Body of pancreas (tissue), 4 donors: ENCODE measurements at regions not wholly inside any gene's neighbourhood (a gene's known extent, or its start where the extent isn't known, plus 50 kb on each side); places are given as distances from the start of the nearest gene placed in this dataset.

Source experiments
- ATAC-seq: fragments of 150-250 bp; one replicate; pipeline ENCODE4 v1.9.1; 2016
- DNase-seq, 4 donors: peaks; one replicate each; pipeline ENCODE4 v3.0.0-alpha.2; 2019
- H3K27ac ChIP-seq, 4 donors: fragments of 200-600 bp; sonication (generic); 1 replicate in 3 of 4; 2 replicates in 1 of 4; pipeline versions ENCODE4 v1.5.1 to v1.6.1; 2016 to 2019; ENCODE audit warnings: mild to moderate bottlenecking in 1 of 4, mixed read lengths in 1 of 4, moderate library complexity in 1 of 4
- H3K27me3 ChIP-seq, 2 donors: fragments of 200-600 bp; sonication (generic); one replicate each; pipeline ENCODE4 v1.6.0; 2016; ENCODE audit warnings: mild to moderate bottlenecking in 1 of 2
- H3K36me3 ChIP-seq, 2 donors: fragments of 200-600 bp; sonication (generic); replicated peaks in 1 of 2; 2 replicates each; pipeline ENCODE4 v1.5.1; 2016; ENCODE audit warnings: low read depth in 2 of 2; ENCODE audit not compliant: insufficient read depth in 1 of 2
- H3K4me1 ChIP-seq: fragments of 200-600 bp; sonication (generic); one replicate; pipeline ENCODE4 v1.6.0; 2016
- H3K4me3 ChIP-seq, 2 donors: fragments of 200-600 bp; sonication (generic); 1 replicate in 1 of 2; 2 replicates in 1 of 2; pipeline ENCODE4 v1.5.1; 2016 to 2019
- H3K9me3 ChIP-seq, 3 donors: fragments of 200-600 bp; sonication (generic); 1 replicate in 2 of 3; 2 replicates in 1 of 3; pipeline ENCODE4 v1.5.1; 2016
- POLR2A ChIP-seq, 3 donors: fragments of 450-650 bp; IDR thresholded peaks; one replicate each; pipeline ENCODE4 v1.6.1; 2016; ENCODE audit warnings: antibody characterized with exemption in 3 of 3, mild to moderate bottlenecking in 2 of 3
- WGBS, 2 donors: methylation state at CpG; one replicate each; pipeline ENCODE4 v1.1.5; 2017; 5-methylcytosine and 5-hydroxymethylcytosine counted together
- intact Hi-C: fragments of 100-400 bp; cut with DNase I; formaldehyde crosslinking; loops from one replicate; pipeline ENCODE4 v1.15.1; 2023
- TF ChIP-seq, protein P1 (sequence below), 7 experiments: fragments of 450-650 bp in 4 of 7; fragments of 200-600 bp in 3 of 7; sonication (generic) in 3 of 7; IDR thresholded peaks; one replicate each; pipeline ENCODE4 v1.5.1; 2016 to 2019; ENCODE audit warnings: antibody characterized with exemption in 7 of 7

DNA sequence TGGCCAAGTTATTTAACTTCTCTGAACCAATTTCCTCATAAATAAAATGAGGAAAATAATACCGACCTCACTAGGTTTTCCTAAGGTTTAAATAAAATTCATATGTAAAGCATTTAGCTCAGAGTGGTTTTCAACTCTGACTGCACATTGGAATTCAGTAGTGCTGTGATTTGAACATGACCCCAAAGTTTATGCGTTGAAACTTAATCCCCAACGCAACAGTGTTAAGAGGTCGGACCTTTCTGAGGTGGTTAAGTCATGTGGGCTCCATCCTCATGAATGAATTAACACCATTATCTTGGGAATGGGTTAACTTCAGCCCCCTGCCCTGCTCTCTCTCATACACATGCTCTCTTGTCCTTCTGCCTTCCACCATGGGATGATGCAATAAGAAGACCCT lies 322.2 kb downstream of the AASDHPPT start:
- ATAC-seq = no peak
- intact Hi-C loops = no loop called here
- DNase-seq = no peak
- Histone ChIP-seq H3K36me3 (no peaks in the 10 kb centered on the region), H3K4me3 (no peak overlapping the region), H3K4me1 (no peaks in the 10 kb centered on the region), H3K27me3 (no peaks in the 10 kb centered on the region), H3K9me3 (no peaks in the 10 kb centered on the region), H3K27ac (no peak overlapping the region)
- TF ChIP-seq, protein P1, sequence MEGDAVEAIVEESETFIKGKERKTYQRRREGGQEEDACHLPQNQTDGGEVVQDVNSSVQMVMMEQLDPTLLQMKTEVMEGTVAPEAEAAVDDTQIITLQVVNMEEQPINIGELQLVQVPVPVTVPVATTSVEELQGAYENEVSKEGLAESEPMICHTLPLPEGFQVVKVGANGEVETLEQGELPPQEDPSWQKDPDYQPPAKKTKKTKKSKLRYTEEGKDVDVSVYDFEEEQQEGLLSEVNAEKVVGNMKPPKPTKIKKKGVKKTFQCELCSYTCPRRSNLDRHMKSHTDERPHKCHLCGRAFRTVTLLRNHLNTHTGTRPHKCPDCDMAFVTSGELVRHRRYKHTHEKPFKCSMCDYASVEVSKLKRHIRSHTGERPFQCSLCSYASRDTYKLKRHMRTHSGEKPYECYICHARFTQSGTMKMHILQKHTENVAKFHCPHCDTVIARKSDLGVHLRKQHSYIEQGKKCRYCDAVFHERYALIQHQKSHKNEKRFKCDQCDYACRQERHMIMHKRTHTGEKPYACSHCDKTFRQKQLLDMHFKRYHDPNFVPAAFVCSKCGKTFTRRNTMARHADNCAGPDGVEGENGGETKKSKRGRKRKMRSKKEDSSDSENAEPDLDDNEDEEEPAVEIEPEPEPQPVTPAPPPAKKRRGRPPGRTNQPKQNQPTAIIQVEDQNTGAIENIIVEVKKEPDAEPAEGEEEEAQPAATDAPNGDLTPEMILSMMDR (IDR thresholded peaks at IDR 0.05) = no peak
- TF ChIP-seq POLR2A (IDR thresholded peaks at IDR 0.05) = no peak
- WGBS, 2 donors = 92 to 93% methylated on average over 4 of the region's 4 CpGs

DNA sequence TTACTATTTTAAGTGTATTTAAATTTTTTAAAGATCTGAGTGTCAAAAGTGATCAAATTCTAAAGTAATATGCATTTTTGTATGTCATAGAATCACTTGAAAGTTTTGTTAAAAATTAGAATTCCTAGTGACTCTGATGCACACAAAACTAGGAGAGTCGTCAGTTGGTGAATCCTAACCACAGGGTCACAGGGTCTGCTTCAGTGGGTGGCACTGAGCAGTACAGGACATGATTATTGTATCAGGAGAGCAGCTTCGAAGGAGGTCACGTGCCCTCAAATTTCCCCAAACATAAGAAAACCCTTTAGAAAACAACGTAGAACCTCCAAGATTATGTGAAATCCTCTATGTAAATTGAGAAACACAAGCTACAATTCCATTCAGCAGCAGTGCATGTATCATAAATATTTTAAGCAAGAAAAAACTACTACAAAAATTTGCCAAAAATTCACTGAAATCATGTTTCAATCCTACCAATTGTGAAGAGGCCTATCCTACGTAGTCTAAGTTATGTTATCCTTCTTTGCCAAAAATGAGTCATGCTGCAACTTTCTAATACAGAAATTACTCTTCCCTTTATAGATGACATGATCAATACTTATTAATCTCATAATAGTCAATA lies 323.6 kb downstream of the AASDHPPT start:
- TF ChIP-seq, protein P1 (IDR thresholded peaks at IDR 0.05) = no peak
- TF ChIP-seq POLR2A (IDR thresholded peaks at IDR 0.05) = no peak
- intact Hi-C loops = no loop called here
- H3K4me1 ChIP-seq = no peaks in the 10 kb centered on the region
- WGBS, 2 donors = 87 to 89% methylated on average over 5 of the region's 5 CpGs
- DNase-seq (no peak), ATAC-seq (no peak)
- no peaks in the 10 kb centered on the region for H3K9me3 ChIP-seq
- no peak overlapping the region for H3K27ac ChIP-seq
- no peak overlapping the region for H3K4me3 ChIP-seq
- no peaks in the 10 kb centered on the region for H3K27me3 ChIP-seq
- no peaks in the 10 kb centered on the region for H3K36me3 ChIP-seq

DNA sequence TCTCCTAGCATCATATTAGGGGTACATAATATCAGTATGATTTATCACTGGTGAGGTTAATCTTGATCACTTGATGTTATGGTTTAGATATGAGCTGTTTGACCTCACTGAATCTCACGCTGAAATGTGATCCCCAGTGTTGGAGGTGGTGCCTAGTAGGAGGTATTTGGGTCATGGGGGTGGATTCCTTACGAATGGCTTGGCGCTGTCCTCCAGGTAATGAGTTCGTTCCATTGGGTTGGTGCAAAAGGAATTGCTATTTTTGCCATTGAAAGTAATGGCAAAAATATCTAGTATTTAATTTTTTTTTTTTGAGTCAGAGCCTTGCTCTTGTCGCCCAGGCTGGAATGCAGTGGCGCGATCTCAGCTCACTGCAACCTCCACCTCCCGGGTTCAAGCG lies 326.3 kb downstream of the AASDHPPT start:
- H3K9me3 ChIP-seq = no peaks in the 10 kb centered on the region
- H3K4me1 ChIP-seq = no peaks in the 10 kb centered on the region
- H3K27ac ChIP-seq = no peak overlapping the region
- no peak overlapping the region for H3K4me3 ChIP-seq
- intact Hi-C loops = no loop called here
- H3K36me3 ChIP-seq = no peaks in the 10 kb centered on the region
- 94 to 97% methylated on average over 9 of the region's 9 CpGs for WGBS, 2 donors
- no peak for ATAC-seq
- H3K27me3 ChIP-seq = no peaks in the 10 kb centered on the region
- no peak for TF ChIP-seq POLR2A (IDR thresholded peaks at IDR 0.05)
- TF ChIP-seq, protein P1 (IDR thresholded peaks at IDR 0.05) = no peak
- DNase-seq = no peak

DNA sequence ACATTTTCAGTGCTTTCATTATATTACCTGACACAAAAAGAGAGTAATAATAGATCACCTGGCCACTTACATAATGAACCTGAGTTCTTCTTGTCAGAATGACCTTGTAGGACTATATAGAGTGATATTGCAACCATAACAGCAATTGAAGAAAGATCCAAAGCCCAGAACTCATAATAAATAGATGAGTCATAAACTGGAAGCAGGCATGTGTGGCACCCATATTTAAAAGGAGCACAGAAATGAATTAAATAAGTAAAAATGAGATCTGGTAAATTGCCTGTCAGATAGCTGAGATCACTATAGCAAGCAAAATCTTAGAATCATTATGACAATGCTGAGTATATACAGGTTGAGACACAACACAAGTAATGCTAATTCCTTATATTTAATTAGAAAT lies 331.8 kb downstream of the AASDHPPT start:
- Histone ChIP-seq H3K4me1 (no peaks in the 10 kb centered on the region), H3K4me3 (no peak overlapping the region), H3K9me3 (no peaks in the 10 kb centered on the region), H3K27me3 (no peaks in the 10 kb centered on the region), H3K27ac (no peak overlapping the region), H3K36me3 (no peaks in the 10 kb centered on the region)
- intact Hi-C loops = no loop called here
- DNase-seq (no peak), ATAC-seq (no peak)
- TF ChIP-seq, protein P1 (IDR thresholded peaks at IDR 0.05) = no peak
- no peak for TF ChIP-seq POLR2A (IDR thresholded peaks at IDR 0.05)

DNA sequence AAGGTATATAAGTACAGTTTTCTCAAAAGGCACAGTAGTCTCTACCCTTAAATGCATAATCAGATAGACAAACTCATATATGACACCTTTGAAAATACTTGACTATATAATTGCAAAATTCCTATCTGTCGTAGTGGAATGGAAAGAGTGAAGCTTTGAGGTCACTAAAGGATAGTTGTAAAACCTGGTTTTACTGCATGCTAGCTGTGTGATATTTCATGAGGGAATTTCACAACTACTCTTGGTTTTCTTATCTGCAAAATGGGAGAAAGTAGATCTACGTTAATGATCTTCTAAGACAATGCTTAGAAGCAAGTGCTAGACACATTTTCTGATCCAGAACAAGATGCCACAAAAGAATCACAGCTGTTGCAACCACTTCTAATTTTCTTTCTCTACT lies 332.2 kb downstream of the AASDHPPT start:
- Histone ChIP-seq H3K4me1 (no peaks in the 10 kb centered on the region), H3K4me3 (no peak overlapping the region), H3K27me3 (no peaks in the 10 kb centered on the region), H3K27ac (no peak overlapping the region), H3K9me3 (no peaks in the 10 kb centered on the region), H3K36me3 (no peaks in the 10 kb centered on the region)
- intact Hi-C loops = no loop called here
- no peak for TF ChIP-seq POLR2A (IDR thresholded peaks at IDR 0.05)
- TF ChIP-seq, protein P1 (IDR thresholded peaks at IDR 0.05) = no peak
- 78 to 89% methylated on average over 2 of the region's 2 CpGs for WGBS, 2 donors
- ATAC-seq (no peak), DNase-seq (no peak)
